ENCODE measurements at regions not wholly inside any gene's neighbourhood (a gene's known extent, or its start where the extent isn't known, plus 50 kb on each side); places are given as distances from the start of the nearest gene placed in this dataset.

DNA sequence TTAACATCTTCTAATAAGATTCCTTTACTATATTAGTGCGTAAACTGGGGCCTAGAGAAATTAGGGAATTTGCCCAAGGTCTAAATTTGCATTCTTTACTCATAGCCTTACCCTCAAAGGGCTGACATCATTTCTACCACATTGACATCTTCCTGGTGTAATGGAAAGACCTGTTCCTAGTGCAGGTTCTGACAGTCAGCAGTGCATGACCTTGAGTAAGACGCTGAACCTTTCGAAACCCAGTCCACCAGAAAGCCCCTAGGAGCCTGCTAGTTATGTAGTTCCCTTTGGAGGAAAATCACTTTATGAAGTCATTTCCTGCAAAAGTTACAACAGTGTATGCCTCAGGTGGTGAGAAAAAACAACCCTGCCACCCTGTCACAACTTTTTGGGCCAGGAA lies 388.3 kb downstream of the TNS1 start:
- H3K4me3 ChIP-seq (replicated peaks in 1 of 3; ENCODE audit: insufficient read depth in 1 of 3, low read depth in 2 of 3, low read length in 3 of 3) = no peak overlapping the region
- ATAC-seq = no peak
- no peak overlapping the region for H3K9ac ChIP-seq (ENCODE audit: insufficient read depth, low read depth, low read length)
- intact Hi-C loops (cut with micrococcal nuclease; ENCODE audit: unreplicated experiment) (no loop called here), in situ Hi-C loops (cut with HindIII; ENCODE audit: extremely low pct_ligation_motif_present, low pct_unique_long_range_greater_than_20kb) (no loop called here)
- 0 out of 2 replicates have a peak, but pooled peaks cover 7% of the 10 kb centered on the region for H3K4me1 ChIP-seq (ENCODE audit: insufficient read depth, low read length)
- no peaks in the 10 kb centered on the region for H3K36me3 ChIP-seq (replicated peaks in 1 of 2; ENCODE audit: control insufficient read depth in 1 of 2, insufficient read depth in 2 of 2, low read length in 2 of 2)
- H3K27me3 ChIP-seq (ENCODE audit: control insufficient read depth in 1 of 2, insufficient read depth in 2 of 2, low read length in 2 of 2) = peaks cover 2% of the 10 kb centered on the region in 2 experiments; a peak in 1 of 5 replicates
- POLR2A ChIA-PET = no interaction called here
- WGBS (ENCODE audit: low lambda C conversion rate) = 4% methylated on average over 3 of the region's 3 CpGs
- H3K4me2 ChIP-seq (ENCODE audit: low read depth, low read length) = no peak overlapping the region
- CTCF ChIA-PET (ENCODE audit: low intra/inter-chr PET ratio, low total read pairs) = no interaction called here
- no peak overlapping the region for H2AFZ ChIP-seq (ENCODE audit: low read length)
- no TSS peak for BruUV-seq (replicated peaks)
- no peaks in the 10 kb centered on the region for H3K79me2 ChIP-seq (ENCODE audit: insufficient read depth, low read length)
- no peaks in the 10 kb centered on the region for H3K9me3 ChIP-seq (ENCODE audit: low read length)
- no peak for DNase-seq (ENCODE audit: low spot score)
- FAIRE-seq = no peak
- no peak for TF ChIP-seq ZNF30 (CRISPR knock-in tag; IDR thresholded peaks at IDR 0.05)
- TF ChIP-seq TARDBP (CRISPR knock-in tag; IDR thresholded peaks at IDR 0.05) = no peak
- no peak for TF ChIP-seq NCOA1 (CRISPR knock-in tag; IDR thresholded peaks at IDR 0.05)
- TF ChIP-seq ZNF101 (CRISPR knock-in tag; IDR thresholded peaks at IDR 0.05; ENCODE audit: borderline replicate concordance, low read depth) = no peak
- no peak for TF ChIP-seq HNRNPLL (IDR thresholded peaks at IDR 0.05; ENCODE audit: low read depth, low read length, poor library complexity, severe bottlenecking)
- TF ChIP-seq, protein P1, sequence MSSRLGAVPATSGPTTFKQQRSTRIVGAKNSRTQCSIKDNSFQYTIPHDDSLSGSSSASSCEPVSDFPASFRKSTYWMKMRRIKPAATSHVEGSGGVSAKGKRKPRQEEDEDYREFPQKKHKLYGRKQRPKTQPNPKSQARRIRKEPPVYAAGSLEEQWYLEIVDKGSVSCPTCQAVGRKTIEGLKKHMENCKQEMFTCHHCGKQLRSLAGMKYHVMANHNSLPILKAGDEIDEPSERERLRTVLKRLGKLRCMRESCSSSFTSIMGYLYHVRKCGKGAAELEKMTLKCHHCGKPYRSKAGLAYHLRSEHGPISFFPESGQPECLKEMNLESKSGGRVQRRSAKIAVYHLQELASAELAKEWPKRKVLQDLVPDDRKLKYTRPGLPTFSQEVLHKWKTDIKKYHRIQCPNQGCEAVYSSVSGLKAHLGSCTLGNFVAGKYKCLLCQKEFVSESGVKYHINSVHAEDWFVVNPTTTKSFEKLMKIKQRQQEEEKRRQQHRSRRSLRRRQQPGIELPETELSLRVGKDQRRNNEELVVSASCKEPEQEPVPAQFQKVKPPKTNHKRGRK (CRISPR knock-in tag; IDR thresholded peaks at IDR 0.05) = no peak
- TF ChIP-seq, protein P2, sequence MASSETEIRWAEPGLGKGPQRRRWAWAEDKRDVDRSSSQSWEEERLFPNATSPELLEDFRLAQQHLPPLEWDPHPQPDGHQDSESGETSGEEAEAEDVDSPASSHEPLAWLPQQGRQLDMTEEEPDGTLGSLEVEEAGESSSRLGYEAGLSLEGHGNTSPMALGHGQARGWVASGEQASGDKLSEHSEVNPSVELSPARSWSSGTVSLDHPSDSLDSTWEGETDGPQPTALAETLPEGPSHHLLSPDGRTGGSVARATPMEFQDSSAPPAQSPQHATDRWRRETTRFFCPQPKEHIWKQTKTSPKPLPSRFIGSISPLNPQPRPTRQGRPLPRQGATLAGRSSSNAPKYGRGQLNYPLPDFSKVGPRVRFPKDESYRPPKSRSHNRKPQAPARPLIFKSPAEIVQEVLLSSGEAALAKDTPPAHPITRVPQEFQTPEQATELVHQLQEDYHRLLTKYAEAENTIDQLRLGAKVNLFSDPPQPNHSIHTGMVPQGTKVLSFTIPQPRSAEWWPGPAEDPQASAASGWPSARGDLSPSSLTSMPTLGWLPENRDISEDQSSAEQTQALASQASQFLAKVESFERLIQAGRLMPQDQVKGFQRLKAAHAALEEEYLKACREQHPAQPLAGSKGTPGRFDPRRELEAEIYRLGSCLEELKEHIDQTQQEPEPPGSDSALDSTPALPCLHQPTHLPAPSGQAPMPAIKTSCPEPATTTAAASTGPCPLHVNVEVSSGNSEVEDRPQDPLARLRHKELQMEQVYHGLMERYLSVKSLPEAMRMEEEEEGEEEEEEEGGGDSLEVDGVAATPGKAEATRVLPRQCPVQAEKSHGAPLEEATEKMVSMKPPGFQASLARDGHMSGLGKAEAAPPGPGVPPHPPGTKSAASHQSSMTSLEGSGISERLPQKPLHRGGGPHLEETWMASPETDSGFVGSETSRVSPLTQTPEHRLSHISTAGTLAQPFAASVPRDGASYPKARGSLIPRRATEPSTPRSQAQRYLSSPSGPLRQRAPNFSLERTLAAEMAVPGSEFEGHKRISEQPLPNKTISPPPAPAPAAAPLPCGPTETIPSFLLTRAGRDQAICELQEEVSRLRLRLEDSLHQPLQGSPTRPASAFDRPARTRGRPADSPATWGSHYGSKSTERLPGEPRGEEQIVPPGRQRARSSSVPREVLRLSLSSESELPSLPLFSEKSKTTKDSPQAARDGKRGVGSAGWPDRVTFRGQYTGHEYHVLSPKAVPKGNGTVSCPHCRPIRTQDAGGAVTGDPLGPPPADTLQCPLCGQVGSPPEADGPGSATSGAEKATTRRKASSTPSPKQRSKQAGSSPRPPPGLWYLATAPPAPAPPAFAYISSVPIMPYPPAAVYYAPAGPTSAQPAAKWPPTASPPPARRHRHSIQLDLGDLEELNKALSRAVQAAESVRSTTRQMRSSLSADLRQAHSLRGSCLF (CRISPR knock-in tag; IDR thresholded peaks at IDR 0.05; ENCODE audit: borderline replicate concordance) = no peak
- TF ChIP-seq RAD21 (CRISPR knock-in tag; IDR thresholded peaks at IDR 0.05) = no peak
- TF ChIP-seq IRF2 (CRISPR knock-in tag; IDR thresholded peaks at IDR 0.05) = no peak
- TF ChIP-seq MYNN (CRISPR knock-in tag; IDR thresholded peaks at IDR 0.05; ENCODE audit: low read depth) = no peak
- no peak overlapping the region for H3K27ac ChIP-seq (ENCODE audit: extremely low read length, insufficient read depth, low read length)
- peaks cover 6% of the 10 kb centered on the region; the same call in 1 of the 2 replicates for H4K20me1 ChIP-seq (ENCODE audit: insufficient read depth, low read length)
